Stomach smooth muscle (tissue), 2 donors: ENCODE measurements at regions not wholly inside any gene's neighbourhood (a gene's known extent, or its start where the extent isn't known, plus 50 kb on each side); places are given as distances from the start of the nearest gene placed in this dataset.

Experiments used
- H3K27ac ChIP-seq: one replicate; pipeline ENCODE4 v1.7.0; 2013; ENCODE audit warnings: mild to moderate bottlenecking, low read length, inconsistent platforms
- H3K27me3 ChIP-seq, 2 donors: one replicate each; pipeline ENCODE4 v1.7.0; 2013; ENCODE audit warnings: low read length in 2 of 2; ENCODE audit not compliant: insufficient read depth in 2 of 2, control insufficient read depth in 1 of 2
- H3K36me3 ChIP-seq, 2 donors: one replicate each; pipeline ENCODE4 v1.7.0; 2013; ENCODE audit warnings: low read length in 2 of 2; ENCODE audit not compliant: control insufficient read depth in 2 of 2, insufficient read depth in 2 of 2
- H3K4me1 ChIP-seq: one replicate; pipeline ENCODE4 v1.7.0; 2013; ENCODE audit warnings: low read length; ENCODE audit not compliant: control insufficient read depth, insufficient read depth
- H3K4me3 ChIP-seq, 2 donors: one replicate each; pipeline ENCODE4 v1.7.0; 2013; ENCODE audit warnings: low read length in 2 of 2
- H3K9ac ChIP-seq, 2 donors: one replicate each; pipeline ENCODE4 v1.7.0; 2013; ENCODE audit warnings: low read length in 2 of 2, mild to moderate bottlenecking in 1 of 2
- H3K9me3 ChIP-seq, 2 donors: one replicate each; pipeline ENCODE4 v1.7.0; 2013; ENCODE audit warnings: low read length in 2 of 2; ENCODE audit not compliant: control insufficient read depth in 2 of 2
- donor health status: healthy.
- donor health status: Pancreatic carcinoma.

DNA sequence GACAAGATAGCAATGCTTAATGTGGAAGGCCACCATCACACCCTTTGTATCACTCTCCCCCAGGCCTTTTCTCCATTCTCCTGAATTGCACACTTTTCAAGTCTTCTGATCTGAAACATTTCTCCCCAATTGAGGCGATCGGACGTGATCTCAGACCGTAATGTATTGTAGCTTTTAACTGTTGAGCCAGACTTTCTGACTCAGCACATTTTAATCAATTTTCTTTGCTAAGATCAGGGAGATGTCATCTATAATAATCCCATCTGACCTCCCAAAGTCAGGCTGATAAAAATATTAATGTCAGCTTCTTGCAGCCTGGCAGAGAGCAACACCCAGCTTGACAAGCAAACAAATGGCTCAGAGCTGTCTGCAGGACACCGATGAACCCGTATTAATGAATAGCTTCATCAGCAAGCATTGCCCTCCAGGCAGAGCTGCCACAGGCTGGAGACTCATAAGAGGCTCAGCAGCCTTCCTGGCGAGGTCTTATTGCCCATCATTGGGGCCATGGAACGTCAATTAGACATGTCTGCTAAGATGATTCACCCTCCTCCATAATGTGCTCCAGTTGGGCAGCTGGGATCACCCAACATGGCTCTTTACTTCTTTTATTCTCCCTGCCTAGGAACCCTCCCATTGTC is 60.2 kb upstream of the UQCRFS1 start:
- peaks cover 6 to 16% of the 10 kb centered on the region in 2 donors for H3K27me3 ChIP-seq
- no peak overlapping the region for H3K9ac ChIP-seq
- no peaks in the 10 kb centered on the region for H3K4me1 ChIP-seq
- no peaks in the 10 kb centered on the region for H3K9me3 ChIP-seq
- H3K4me3 ChIP-seq, result no peak overlapping the region
- no peaks in the 10 kb centered on the region for H3K36me3 ChIP-seq
- no peak overlapping the region for H3K27ac ChIP-seq

DNA sequence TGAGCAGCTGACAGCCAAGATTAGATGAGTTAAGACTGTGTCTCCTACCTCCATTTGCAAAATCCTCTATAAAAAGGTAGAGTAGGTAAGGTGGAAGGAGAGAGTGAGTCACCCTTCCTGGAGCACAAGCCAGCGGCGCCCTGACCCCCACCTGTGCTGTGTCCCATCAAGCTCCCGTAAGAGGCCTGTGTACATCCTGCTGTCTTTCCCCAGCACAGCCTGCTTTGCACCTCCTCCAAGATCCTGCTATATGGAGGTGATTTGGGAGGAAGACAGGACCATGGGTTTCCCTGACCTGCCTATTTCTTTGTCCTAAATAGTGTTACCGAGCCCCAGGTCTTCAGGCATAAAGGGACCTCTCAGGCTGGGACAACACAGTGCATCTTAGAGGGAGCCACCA is 62.3 kb upstream of the UQCRFS1 start:
- H3K36me3 ChIP-seq, result no peaks in the 10 kb centered on the region
- H3K27ac ChIP-seq, result no peak overlapping the region
- H3K4me1 ChIP-seq, result no peaks in the 10 kb centered on the region
- H3K27me3 ChIP-seq, result peaks cover 0 to 11% of the 10 kb centered on the region in 2 donors
- H3K9me3 ChIP-seq, result no peaks in the 10 kb centered on the region
- H3K4me3 ChIP-seq, result no peak overlapping the region
- no peak overlapping the region for H3K9ac ChIP-seq

- Histone ChIP-seq H3K9ac (no peak overlapping the region), H3K27me3 (peaks cover 0 to 6% of the 10 kb centered on the region in 2 donors), H3K27ac (no peak overlapping the region), H3K36me3 (no peaks in the 10 kb centered on the region), H3K9me3 (no peaks in the 10 kb centered on the region), H3K4me1 (no peaks in the 10 kb centered on the region), H3K4me3 (no peak overlapping the region)
These were observed 64.2 kb upstream of the UQCRFS1 start for GRCh38 chr19:29277102-29277501.

DNA sequence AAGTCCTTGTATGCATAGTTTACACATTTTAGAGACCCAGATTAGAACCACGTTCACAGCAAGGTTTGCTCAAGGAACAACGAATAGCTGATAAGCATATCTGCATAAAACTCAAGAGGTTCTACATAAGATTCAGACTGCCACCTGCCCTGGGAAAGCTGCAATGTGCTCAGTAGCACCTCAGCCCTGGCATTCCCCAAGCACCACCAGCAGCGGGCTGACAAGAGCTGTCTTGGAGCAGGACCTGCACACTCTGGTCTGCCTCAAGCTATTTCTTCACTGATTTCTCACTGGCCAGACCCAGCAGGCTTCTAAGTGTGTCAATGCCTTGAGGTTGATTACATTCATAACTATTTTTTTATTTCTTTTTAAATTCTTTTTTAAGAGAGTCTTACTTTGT is 65.8 kb upstream of the UQCRFS1 start:
- peaks cover 6 to 11% of the 10 kb centered on the region in 2 donors for H3K27me3 ChIP-seq

DNA sequence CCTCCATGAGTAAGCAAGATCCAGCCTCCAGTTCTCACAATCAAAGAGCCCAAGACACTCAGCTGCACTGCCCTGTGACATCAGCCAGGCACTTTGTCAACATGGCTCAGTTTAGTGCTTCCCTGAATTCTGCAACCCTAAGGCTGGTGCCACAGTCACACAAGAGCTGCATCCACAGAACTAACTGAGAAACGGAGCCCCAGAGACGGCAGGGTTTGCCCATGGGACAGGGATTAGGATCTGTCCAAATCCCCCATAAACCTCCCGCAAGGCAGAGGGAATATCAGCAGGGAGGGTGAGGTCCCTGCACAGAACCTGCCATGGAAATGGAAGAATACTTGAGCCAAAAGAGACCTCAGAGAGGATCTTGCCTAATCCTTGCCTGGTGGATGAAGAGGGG is 70.4 kb upstream of the UQCRFS1 start:
- Histone ChIP-seq H3K27me3 (peaks cover 6 to 8% of the 10 kb centered on the region in 2 donors), H3K36me3 (no peaks in the 10 kb centered on the region), H3K27ac (no peak overlapping the region), H3K9me3 (no peaks in the 10 kb centered on the region), H3K4me3 (no peak overlapping the region), H3K4me1 (no peaks in the 10 kb centered on the region), H3K9ac (no peak overlapping the region)

More for the DNA sequence above, 65.8 kb upstream of the UQCRFS1 start:
- Histone ChIP-seq H3K9ac (no peak overlapping the region), H3K36me3 (no peaks in the 10 kb centered on the region), H3K4me1 (no peaks in the 10 kb centered on the region), H3K27ac (no peak overlapping the region), H3K4me3 (no peak overlapping the region), H3K9me3 (no peaks in the 10 kb centered on the region)

DNA sequence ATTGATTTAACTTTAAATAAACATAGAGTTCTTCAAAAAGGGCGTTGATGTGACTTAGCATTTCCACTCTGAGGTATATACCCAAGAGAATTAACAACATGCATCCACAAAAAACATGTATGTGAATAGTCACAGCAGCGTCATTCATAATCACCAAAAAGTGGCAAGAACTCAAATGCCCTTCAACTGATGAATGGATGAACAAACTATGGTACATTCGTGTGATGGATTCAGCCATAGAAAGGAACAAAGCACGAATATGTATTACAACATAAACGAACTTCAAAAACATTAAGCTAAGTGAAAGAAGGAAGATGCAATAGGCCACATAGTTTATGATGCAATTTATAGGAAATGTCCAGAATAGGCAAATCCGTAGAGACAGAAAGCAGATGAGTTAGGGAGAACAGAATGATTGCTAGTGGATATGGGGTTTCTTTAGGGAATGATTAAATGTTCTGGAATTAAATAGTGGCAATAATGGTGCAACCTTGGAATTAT is 72.3 kb upstream of the UQCRFS1 start:
- Histone ChIP-seq H3K27me3 (peaks cover 8 to 11% of the 10 kb centered on the region in 2 donors), H3K4me3 (no peak overlapping the region), H3K36me3 (no peaks in the 10 kb centered on the region), H3K4me1 (no peaks in the 10 kb centered on the region), H3K9me3 (no peaks in the 10 kb centered on the region), H3K9ac (no peak overlapping the region), H3K27ac (no peak overlapping the region)

DNA sequence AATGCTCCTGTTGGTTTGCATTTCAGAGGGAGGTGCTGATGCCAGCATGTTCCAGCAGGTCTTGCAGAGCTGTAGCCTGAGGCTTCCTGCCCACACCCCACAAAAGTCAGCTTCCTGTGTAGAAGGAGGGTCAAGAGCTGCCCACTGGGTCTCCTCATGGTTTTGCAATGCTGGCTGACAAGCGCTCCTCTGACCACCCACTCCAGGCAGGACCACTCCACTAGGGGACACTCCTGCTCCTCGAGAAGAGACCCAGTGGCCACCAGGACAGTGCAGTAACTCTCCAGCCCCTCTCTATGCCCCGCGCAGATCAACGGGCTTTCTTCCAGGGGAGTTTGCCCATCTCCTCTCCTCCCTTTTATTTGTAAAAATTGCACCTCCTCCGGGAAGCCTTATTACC is 72.9 kb upstream of the UQCRFS1 start:
- no peak overlapping the region for H3K27ac ChIP-seq
- H3K4me3 ChIP-seq, result no peak overlapping the region
- peaks cover 8 to 11% of the 10 kb centered on the region in 2 donors for H3K27me3 ChIP-seq
- H3K9me3 ChIP-seq, result no peaks in the 10 kb centered on the region
- no peaks in the 10 kb centered on the region for H3K4me1 ChIP-seq
- H3K36me3 ChIP-seq, result no peaks in the 10 kb centered on the region
- H3K9ac ChIP-seq, result no peak overlapping the region

DNA sequence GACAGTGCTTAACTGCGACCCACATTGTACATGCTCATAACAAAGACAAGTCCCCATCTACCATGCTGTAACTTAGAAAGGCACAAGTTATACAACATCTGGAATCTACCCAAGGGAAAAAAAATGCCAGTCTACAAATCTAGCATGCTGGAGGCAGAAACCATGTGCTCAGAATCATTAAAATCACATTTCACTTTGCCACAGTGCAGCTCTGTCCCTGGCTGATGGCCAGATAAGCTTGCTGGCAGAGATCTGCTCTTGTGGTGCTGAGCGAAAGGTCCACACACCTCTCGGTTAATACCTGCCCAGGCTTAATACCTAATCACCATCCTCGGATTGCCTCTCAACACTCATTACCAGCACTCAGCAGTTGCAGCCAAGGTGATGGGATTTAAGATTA is 74.1 kb upstream of the UQCRFS1 start:
- Histone ChIP-seq H3K27me3 (peaks cover 8 to 11% of the 10 kb centered on the region in 2 donors), H3K4me1 (no peaks in the 10 kb centered on the region), H3K36me3 (no peaks in the 10 kb centered on the region), H3K4me3 (no peak overlapping the region), H3K9me3 (no peaks in the 10 kb centered on the region), H3K9ac (no peak overlapping the region), H3K27ac (no peak overlapping the region)

GRCh38 chr19:29288256-29288655 is 75.3 kb upstream of the UQCRFS1 start:
- Histone ChIP-seq H3K4me1 (no peaks in the 10 kb centered on the region), H3K27ac (no peak overlapping the region), H3K36me3 (no peaks in the 10 kb centered on the region), H3K4me3 (no peak overlapping the region), H3K9ac (no peak overlapping the region), H3K9me3 (no peaks in the 10 kb centered on the region), H3K27me3 (peaks cover 4 to 11% of the 10 kb centered on the region in 2 donors)

- Histone ChIP-seq H3K4me1 (no peaks in the 10 kb centered on the region), H3K27ac (no peak overlapping the region), H3K27me3 (peaks cover 0 to 7% of the 10 kb centered on the region in 2 donors), H3K9me3 (no peaks in the 10 kb centered on the region), H3K36me3 (no peaks in the 10 kb centered on the region), H3K4me3 (no peak overlapping the region), H3K9ac (no peak overlapping the region)
These were observed 76.1 kb upstream of the UQCRFS1 start for GRCh38 chr19:29289020-29289419.

- H3K27ac ChIP-seq, result no peak overlapping the region
- no peak overlapping the region for H3K4me3 ChIP-seq
- H3K4me1 ChIP-seq, result no peaks in the 10 kb centered on the region
These were observed 77.9 kb upstream of the UQCRFS1 start for GRCh38 chr19:29290853-29291252.

More at GRCh38 chr19:29290853-29291252, 77.9 kb upstream of the UQCRFS1 start:
- no peak overlapping the region for H3K9ac ChIP-seq
- peaks cover 0 to 9% of the 10 kb centered on the region in 2 donors for H3K27me3 ChIP-seq
- no peaks in the 10 kb centered on the region for H3K36me3 ChIP-seq
- H3K9me3 ChIP-seq, result no peaks in the 10 kb centered on the region
